ENCODE measurements at regions not wholly inside any gene's neighbourhood (a gene's known extent, or its start where the extent isn't known, plus 50 kb on each side); places are given as distances from the start of the nearest gene placed in this dataset.

- DNase-seq (no peak), ATAC-seq (no peak)
- H3K27ac ChIP-seq (ENCODE audit: low read length), result no peak overlapping the region
- no peak overlapping the region for H3K4me3 ChIP-seq (ENCODE audit: low read length)
- TF ChIP-seq EZH2phosphoT487 (IDR thresholded peaks at IDR 0.05; ENCODE audit: borderline replicate concordance, low read length) (no peak), CTCF (conservative IDR thresholded peaks at IDR 0.05; ENCODE audit: low read depth, low read length) (no peak), EZH2 (IDR thresholded peaks at IDR 0.05; ENCODE audit: low read length, unreplicated experiment) (no peak)
- H2AFZ ChIP-seq (ENCODE audit: low read length), result no peak overlapping the region
- H3K4me2 ChIP-seq (ENCODE audit: low read length), result no peak overlapping the region
- no peaks in the 10 kb centered on the region for H3K27me3 ChIP-seq (ENCODE audit: low read length)
- H3K9ac ChIP-seq (ENCODE audit: low read length), result no peak overlapping the region
- H3K4me1 ChIP-seq (ENCODE audit: insufficient read depth, low read length), result no peaks in the 10 kb centered on the region
- no peaks in the 10 kb centered on the region for H3K9me3 ChIP-seq (ENCODE audit: low read length)
- ChIA-PET POLR2A (ENCODE audit: unreplicated experiment) (no interaction called here), CTCF (no interaction called here)
- BruUV-seq (replicated peaks), result no TSS peak
- H3K36me3 ChIP-seq (ENCODE audit: low read depth, low read length), result no peaks in the 10 kb centered on the region
- intact Hi-C loops (cut with micrococcal nuclease), result no loop called here
- no peaks in the 10 kb centered on the region for H3F3A ChIP-seq (ENCODE audit: low read length, unreplicated experiment)
- H3K79me2 ChIP-seq (ENCODE audit: low read length), result no peaks in the 10 kb centered on the region
- H3K9me2 ChIP-seq (replicated peaks; ENCODE audit: low read length), result no peaks in the 10 kb centered on the region
- no peaks in the 10 kb centered on the region for H4K20me1 ChIP-seq (ENCODE audit: low read length)
These were observed 199.8 kb upstream of the PDE10A start for GRCh38 chr6:165862813-165863212.

GRCh38 chr6:165861226-165861625, 198.2 kb upstream of the PDE10A start:
- Histone ChIP-seq H3K4me2 (ENCODE audit: low read length) (no peak overlapping the region), H2AFZ (ENCODE audit: low read length) (no peak overlapping the region), H3K9me3 (ENCODE audit: low read length) (no peaks in the 10 kb centered on the region), H3K9ac (ENCODE audit: low read length) (no peak overlapping the region), H3K27ac (ENCODE audit: low read length) (no peak overlapping the region), H3K79me2 (ENCODE audit: low read length) (no peaks in the 10 kb centered on the region), H3K9me2 (replicated peaks; ENCODE audit: low read length) (no peaks in the 10 kb centered on the region), H3K36me3 (ENCODE audit: low read depth, low read length) (no peaks in the 10 kb centered on the region), H3K4me3 (ENCODE audit: low read length) (no peak overlapping the region), H4K20me1 (ENCODE audit: low read length) (no peaks in the 10 kb centered on the region), H3F3A (ENCODE audit: low read length, unreplicated experiment) (no peaks in the 10 kb centered on the region), H3K27me3 (ENCODE audit: low read length) (no peaks in the 10 kb centered on the region), H3K4me1 (ENCODE audit: insufficient read depth, low read length) (no peaks in the 10 kb centered on the region)
- DNase-seq (no peak), ATAC-seq (no peak)
- TF ChIP-seq EZH2 (IDR thresholded peaks at IDR 0.05; ENCODE audit: low read length, unreplicated experiment) (no peak), EZH2phosphoT487 (IDR thresholded peaks at IDR 0.05; ENCODE audit: borderline replicate concordance, low read length) (no peak), CTCF (conservative IDR thresholded peaks at IDR 0.05; ENCODE audit: low read depth, low read length) (no peak)
- CTCF ChIA-PET, result no interaction called here
- intact Hi-C loops (cut with micrococcal nuclease), result no loop called here
- no TSS peak for BruUV-seq (replicated peaks)
- POLR2A ChIA-PET (ENCODE audit: unreplicated experiment), result no interaction called here

- ChIA-PET POLR2A (ENCODE audit: unreplicated experiment) (no interaction called here), CTCF (no interaction called here)
- intact Hi-C loops (cut with micrococcal nuclease), result no loop called here
- Histone ChIP-seq H3K9me3 (ENCODE audit: low read length) (no peaks in the 10 kb centered on the region), H3F3A (ENCODE audit: low read length, unreplicated experiment) (no peaks in the 10 kb centered on the region), H3K4me3 (ENCODE audit: low read length) (no peak overlapping the region), H3K9ac (ENCODE audit: low read length) (no peak overlapping the region), H3K4me1 (ENCODE audit: insufficient read depth, low read length) (no peaks in the 10 kb centered on the region), H2AFZ (ENCODE audit: low read length) (no peak overlapping the region), H4K20me1 (ENCODE audit: low read length) (no peaks in the 10 kb centered on the region), H3K36me3 (ENCODE audit: low read depth, low read length) (no peaks in the 10 kb centered on the region), H3K4me2 (ENCODE audit: low read length) (no peak overlapping the region), H3K27me3 (ENCODE audit: low read length) (no peaks in the 10 kb centered on the region), H3K9me2 (replicated peaks; ENCODE audit: low read length) (no peaks in the 10 kb centered on the region), H3K79me2 (ENCODE audit: low read length) (no peaks in the 10 kb centered on the region), H3K27ac (ENCODE audit: low read length) (no peak overlapping the region)
- TF ChIP-seq EZH2phosphoT487 (IDR thresholded peaks at IDR 0.05; ENCODE audit: borderline replicate concordance, low read length) (no peak), CTCF (conservative IDR thresholded peaks at IDR 0.05; ENCODE audit: low read depth, low read length) (peak; percentile 37; the same call in 1 of the 2 replicates)
- BruUV-seq (replicated peaks), result no TSS peak
- DNase-seq (peak; percentile 15), ATAC-seq (no peak)
These were observed 195.5 kb upstream of the PDE10A start for GRCh38 chr6:165858586-165858985.
